Spleen (tissue), 11 donors: ENCODE measurements at regions not wholly inside any gene's neighbourhood (a gene's known extent, or its start where the extent isn't known, plus 50 kb on each side); places are given as distances from the start of the nearest gene placed in this dataset.

ENCODE experiments used
- DNase-seq: peaks from one replicate; pipeline ENCODE4 v3.0.0-alpha.2; 2020
- H3K27ac ChIP-seq, 8 donors: fragments of 200-600 bp; sonication (generic) in 7 of 8; 1 replicate in 4 of 8; 2 replicates in 4 of 8; pipeline versions ENCODE4 v1.5.0 to v1.8.0; 2016 to 2021; ENCODE audit warnings: inconsistent platforms in 4 of 8, mild to moderate bottlenecking in 4 of 8, moderate library complexity in 1 of 8
- H3K27me3 ChIP-seq, 7 donors: fragments of 200-600 bp; sonication (generic) in 6 of 7; replicated peaks in 1 of 7; 1 replicate in 4 of 7; 2 replicates in 3 of 7; pipeline versions ENCODE4 v1.5.0 to v1.8.0; 2016 to 2021; ENCODE audit warnings: inconsistent platforms in 3 of 7, mild to moderate bottlenecking in 1 of 7
- H3K36me3 ChIP-seq, 6 donors: fragments of 200-600 bp; sonication (generic) in 5 of 6; 1 replicate in 4 of 6; 2 replicates in 2 of 6; pipeline versions ENCODE4 v1.5.0 to v1.8.0; 2016 to 2021; ENCODE audit warnings: inconsistent platforms in 2 of 6
- H3K4me1 ChIP-seq, 6 donors: fragments of 200-600 bp; sonication (generic) in 5 of 6; 1 replicate in 3 of 6; 2 replicates in 3 of 6; pipeline versions ENCODE4 v1.5.0 to v1.8.0; 2016 to 2021; ENCODE audit warnings: inconsistent platforms in 3 of 6
- H3K4me3 ChIP-seq, 8 donors: fragments of 200-600 bp; sonication (generic) in 7 of 8; 1 replicate in 4 of 8; 2 replicates in 4 of 8; pipeline versions ENCODE4 v1.5.0 to v1.8.0; 2016 to 2021; ENCODE audit warnings: inconsistent platforms in 4 of 8, mild to moderate bottlenecking in 4 of 8, moderate library complexity in 2 of 8
- H3K9me3 ChIP-seq, 8 donors: fragments of 200-600 bp; sonication (generic) in 7 of 8; 1 replicate in 4 of 8; 2 replicates in 4 of 8; pipeline versions ENCODE4 v1.5.0 to v1.8.0; 2016 to 2021; ENCODE audit warnings: inconsistent platforms in 4 of 8
- CTCF ChIP-seq, 11 experiments: fragments of 200-600 bp in 7 of 11; fragments of 450-650 bp in 4 of 11; sonication (generic) in 4 of 11; IDR thresholded peaks in 8 of 11; conservative IDR thresholded peaks in 3 of 11; 1 replicate in 7 of 11; 2 replicates in 4 of 11; pipeline versions ENCODE4 v1.4.0 to v1.8.0; 2016 to 2021; ENCODE audit warnings: antibody characterized with exemption in 11 of 11, inconsistent platforms in 4 of 11, mild to moderate bottlenecking in 1 of 11
- POLR2A ChIP-seq, 3 donors: fragments of 450-650 bp; IDR thresholded peaks; one replicate each; pipeline ENCODE4 v1.5.1; 2017; ENCODE audit warnings: antibody characterized with exemption in 3 of 3, mild to moderate bottlenecking in 1 of 3
- POLR2AphosphoS5 ChIP-seq, 3 donors: sonication (generic); formaldehyde crosslinking; IDR thresholded peaks; one replicate each; pipeline ENCODE4 v1.5.1; 2017; ENCODE audit warnings: antibody characterized with exemption in 3 of 3
- WGBS, 5 donors: extraction: QIAGEN DNeasy Blood & Tissue Kit in 3 of 5; methylation state at CpG; one replicate each; pipeline versions ENCODE4 v1.1.5 to v1.1.7; 2013 to 2018; 5-methylcytosine and 5-hydroxymethylcytosine counted together
- intact Hi-C: fragments of 100-400 bp; cut with DNase I; formaldehyde crosslinking; loops from one replicate; pipeline ENCODE4 v1.15.0; 2023; ENCODE audit warnings: low total_unique reads
- donor health status: healthy with polysubstance abuse.
- donor health status: DM: no; HTN: no; CAD: no; lungs with moderate emphysema.
- donor health status: DM: no; HTN: no; CAD: no.
- donor health status: Bipolar disorder and iron deficiency.
- donor health status: healthy.
- donor health status: DM: no; HTN: no; CAD: no.
- donor health status: DM: yes; HTN: yes; CAD: no.

DNA sequence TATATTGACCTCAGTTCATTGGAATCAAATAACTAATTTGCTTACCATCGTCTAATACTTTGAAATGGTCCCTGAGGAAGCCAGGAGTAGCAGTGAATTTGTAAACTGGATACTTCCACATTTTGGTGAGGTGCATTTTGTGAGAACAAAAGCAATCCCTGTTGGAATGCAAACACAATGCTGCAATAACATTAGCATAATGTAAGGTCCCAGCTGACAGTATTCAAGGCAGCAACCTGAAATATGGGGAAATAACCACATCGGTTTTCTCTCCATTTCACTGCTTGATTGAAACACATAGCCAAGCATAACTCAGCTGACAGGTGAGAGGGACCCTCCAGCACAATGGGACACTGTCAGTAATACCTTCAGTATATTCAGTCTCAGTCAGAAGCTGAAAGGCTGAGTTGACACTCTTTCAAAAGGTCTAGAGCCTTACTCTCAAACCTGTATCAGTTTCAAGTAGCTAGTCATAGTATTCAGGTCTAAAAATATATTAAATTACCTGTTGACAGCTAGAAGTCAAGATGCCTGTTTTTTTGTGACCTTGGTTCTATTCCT, 1311.9 kb upstream of the NRXN1 start:
- no peaks in the 10 kb centered on the region for H3K4me1 ChIP-seq
- H3K4me3 ChIP-seq: no peak overlapping the region
- H3K36me3 ChIP-seq: no peaks in the 10 kb centered on the region
- no peaks in the 10 kb centered on the region for H3K27me3 ChIP-seq
- H3K9me3 ChIP-seq: peaks cover 0 to 4% (median 0%) of the 10 kb centered on the region in 8 donors
- no peak overlapping the region for H3K27ac ChIP-seq
- TF ChIP-seq POLR2AphosphoS5 (IDR thresholded peaks at IDR 0.05) (no peak), CTCF (IDR thresholded peaks at IDR 0.05 in 8 of 11, conservative IDR thresholded peaks at IDR 0.05 in 3 of 11) (no peak), POLR2A (IDR thresholded peaks at IDR 0.05) (no peak)
- no peak for DNase-seq
- intact Hi-C loops: no loop called here
- 67 to 90% (median 80%) methylated on average over 2 of the region's 2 CpGs for WGBS, 5 donors

- peaks cover 0 to 4% (median 0%) of the 10 kb centered on the region in 8 donors for H3K9me3 ChIP-seq
- no peaks in the 10 kb centered on the region for H3K4me1 ChIP-seq
- TF ChIP-seq CTCF (IDR thresholded peaks at IDR 0.05 in 8 of 11, conservative IDR thresholded peaks at IDR 0.05 in 3 of 11) (no peak), POLR2A (IDR thresholded peaks at IDR 0.05) (no peak), POLR2AphosphoS5 (IDR thresholded peaks at IDR 0.05) (no peak)
- H3K4me3 ChIP-seq: no peak overlapping the region
- no peak for DNase-seq
- H3K27me3 ChIP-seq: no peaks in the 10 kb centered on the region
- 38 to 95% (median 79%) methylated on average over 1 of the region's 1 CpG for WGBS, 5 donors
- H3K36me3 ChIP-seq: no peaks in the 10 kb centered on the region
- H3K27ac ChIP-seq: no peak overlapping the region
- intact Hi-C loops: no loop called here
Observed at GRCh38 chr2:52343010-52343409, 1311.1 kb upstream of the NRXN1 start.

- intact Hi-C loops: no loop called here
- no peak for DNase-seq
- Histone ChIP-seq H3K27me3 (no peaks in the 10 kb centered on the region), H3K4me1 (no peaks in the 10 kb centered on the region), H3K36me3 (no peaks in the 10 kb centered on the region), H3K9me3 (peaks cover 0 to 4% (median 0%) of the 10 kb centered on the region in 8 donors), H3K4me3 (no peak overlapping the region), H3K27ac (no peak overlapping the region)
- TF ChIP-seq CTCF (IDR thresholded peaks at IDR 0.05 in 8 of 11, conservative IDR thresholded peaks at IDR 0.05 in 3 of 11): no peak
- TF ChIP-seq POLR2A (IDR thresholded peaks at IDR 0.05): no peak
- TF ChIP-seq POLR2AphosphoS5 (IDR thresholded peaks at IDR 0.05): no peak
- WGBS, 5 donors: 82 to 93% (median 87%) methylated on average over 4 of the region's 4 CpGs
Observed at GRCh38 chr2:52342458-52342857, 1310.5 kb upstream of the NRXN1 start.

DNA sequence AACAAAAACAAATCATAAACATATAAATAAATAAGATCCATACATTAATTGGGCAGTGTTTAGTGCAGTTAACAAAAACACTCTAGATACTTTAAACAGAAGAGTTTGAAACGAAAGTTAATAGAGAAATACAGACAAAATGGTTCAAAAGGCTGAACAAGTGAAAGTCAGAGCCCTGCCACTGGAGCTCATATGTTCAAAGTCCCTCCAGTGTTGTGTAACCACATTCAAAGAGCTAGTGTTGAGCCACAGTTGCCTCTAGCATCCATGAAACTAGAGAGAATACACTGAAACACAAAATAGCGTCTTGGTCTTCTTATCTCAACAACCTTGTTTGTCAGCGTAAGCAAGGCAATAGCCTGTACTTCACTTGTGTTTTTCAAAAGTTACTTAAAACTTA, 1309.8 kb upstream of the NRXN1 start:
- no peak for TF ChIP-seq POLR2AphosphoS5 (IDR thresholded peaks at IDR 0.05)
- no peak for TF ChIP-seq CTCF (IDR thresholded peaks at IDR 0.05 in 8 of 11, conservative IDR thresholded peaks at IDR 0.05 in 3 of 11)
- no peak for TF ChIP-seq POLR2A (IDR thresholded peaks at IDR 0.05)
- 66 to 76% (median 74%) methylated on average over 3 of the region's 3 CpGs for WGBS, 5 donors
- DNase-seq: no peak
- H3K9me3 ChIP-seq: peaks cover 0 to 4% (median 0%) of the 10 kb centered on the region in 8 donors
- H3K4me1 ChIP-seq: no peaks in the 10 kb centered on the region
- H3K36me3 ChIP-seq: no peaks in the 10 kb centered on the region
- no peak overlapping the region for H3K4me3 ChIP-seq
- intact Hi-C loops: no loop called here
- H3K27ac ChIP-seq: no peak overlapping the region
- H3K27me3 ChIP-seq: no peaks in the 10 kb centered on the region
